CD4-positive, alpha-beta memory T cell (primary cell): ENCODE measurements at regions not wholly inside any gene's neighbourhood (a gene's known extent, or its start where the extent isn't known, plus 50 kb on each side); places are given as distances from the start of the nearest gene placed in this dataset.

Experiments
- CTCF ChIA-PET: fragments of 350-600 bp; sonication (Branson Sonifier 250); formaldehyde crosslinking; loops from one replicate; lab custom pipeline; 2021; ENCODE audit warnings: inconsistent platforms; ENCODE audit not compliant: partially characterized antibody; lab: Charles Lee
- POLR2A ChIA-PET: fragments of 350-600 bp; sonication (Branson Sonifier 250); formaldehyde crosslinking; loops from one replicate; lab custom pipeline; 2021; ENCODE audit not compliant: partially characterized antibody; lab: Charles Lee
- DNase-seq, 5 donors: peaks; one replicate each; pipeline versions ENCODE4 v3.0.0 to v3.0.0-alpha.2; 2020 to 2022; ENCODE audit warnings: mixed read lengths in 1 of 5
- H3K27ac ChIP-seq: one replicate; pipeline ENCODE4 v1.7.0; 2013; ENCODE audit warnings: low read depth, low read length
- H3K27me3 ChIP-seq: 2 replicates; pipeline ENCODE4 v1.7.0; 2013; ENCODE audit warnings: mild to moderate bottlenecking, low read length, moderate library complexity; ENCODE audit not compliant: insufficient read depth
- H3K36me3 ChIP-seq: 2 replicates; pipeline ENCODE4 v1.7.0; 2013; ENCODE audit warnings: mild to moderate bottlenecking, low read length, moderate library complexity; ENCODE audit not compliant: insufficient read depth
- H3K4me1 ChIP-seq: 2 replicates; pipeline ENCODE4 v1.7.0; 2013; ENCODE audit warnings: mild to moderate bottlenecking, low read length, moderate library complexity; ENCODE audit not compliant: insufficient read depth
- H3K4me3 ChIP-seq, 2 donors: one replicate each; pipeline ENCODE4 v1.7.0; 2013; ENCODE audit warnings: low read length in 2 of 2, mild to moderate bottlenecking in 1 of 2
- H3K9me3 ChIP-seq, 2 donors: one replicate each; pipeline ENCODE4 v1.7.0; 2013; ENCODE audit warnings: low read length in 2 of 2, control low read depth in 1 of 2; ENCODE audit not compliant: control insufficient read depth in 1 of 2
- H3K27ac Mint-ChIP-seq, 7 donors: one replicate each; pipeline ENCODE4 v1.8.0; 2020 to 2021; ENCODE audit warnings: mixed read lengths in 7 of 7, mild to moderate bottlenecking in 6 of 7, inconsistent platforms in 3 of 7, moderate library complexity in 3 of 7
- H3K27me3 Mint-ChIP-seq, 2 donors: one replicate each; pipeline ENCODE4 v1.8.0; 2020 to 2021; ENCODE audit warnings: mixed read lengths in 2 of 2
- H3K36me3 Mint-ChIP-seq, 2 donors: one replicate each; pipeline ENCODE4 v1.8.0; 2020 to 2021; ENCODE audit warnings: mixed read lengths in 2 of 2, inconsistent platforms in 1 of 2, mild to moderate bottlenecking in 1 of 2
- H3K4me1 Mint-ChIP-seq, 4 donors: one replicate each; pipeline ENCODE4 v1.8.0; 2020 to 2021; ENCODE audit warnings: mixed read lengths in 4 of 4, mild to moderate bottlenecking in 1 of 4
- H3K4me3 Mint-ChIP-seq, 8 donors: one replicate each; pipeline ENCODE4 v1.8.0; 2020 to 2021; ENCODE audit warnings: mixed read lengths in 8 of 8, mild to moderate bottlenecking in 7 of 8, moderate library complexity in 6 of 8, inconsistent platforms in 3 of 8
- H3K9me3 Mint-ChIP-seq, 8 donors: one replicate each; pipeline ENCODE4 v1.8.0; 2020 to 2021; ENCODE audit warnings: mixed read lengths in 8 of 8, mild to moderate bottlenecking in 5 of 8, inconsistent platforms in 3 of 8, moderate library complexity in 1 of 8
- intact Hi-C: fragments of 100-400 bp; cut with micrococcal nuclease; formaldehyde crosslinking; loops from one replicate; pipeline ENCODE4 v1.15.1; 2023

DNA sequence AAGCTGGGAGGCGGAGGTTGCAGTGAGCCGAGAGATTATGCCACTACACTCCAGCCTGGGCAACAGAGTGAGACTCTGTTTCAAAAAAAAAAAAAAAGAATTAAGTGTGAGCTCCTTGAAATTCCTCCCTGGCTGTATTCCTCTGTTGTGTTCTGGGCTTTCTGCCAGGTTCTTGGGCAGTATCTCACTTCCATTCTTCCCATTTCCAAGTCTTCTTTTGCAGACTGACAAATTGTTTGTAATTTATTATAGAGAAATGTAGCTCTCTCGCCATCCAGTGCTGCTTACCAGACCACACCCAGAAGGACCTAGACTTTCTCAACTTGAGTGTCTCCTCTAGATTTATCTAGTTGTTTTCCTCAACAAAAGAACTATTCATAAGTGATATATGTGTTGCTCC lies 105.0 kb upstream of the ADGRL2 start:
- POLR2A ChIA-PET, result no interaction called here
- no peak overlapping the region for H3K4me3 ChIP-seq
- CTCF ChIA-PET, result no interaction called here
- no peaks in the 10 kb centered on the region for H3K27me3 Mint-ChIP-seq
- peaks cover 0 to 11% (median 2%) of the 10 kb centered on the region in 8 donors for H3K9me3 Mint-ChIP-seq
- no peak overlapping the region for H3K27ac ChIP-seq
- DNase-seq, result no peak
- H3K4me1 ChIP-seq, result no peaks in the 10 kb centered on the region
- no peaks in the 10 kb centered on the region for H3K36me3 ChIP-seq
- H3K9me3 ChIP-seq, result no peaks in the 10 kb centered on the region
- no peaks in the 10 kb centered on the region for H3K27me3 ChIP-seq
- H3K36me3 Mint-ChIP-seq, result no peaks in the 10 kb centered on the region
- H3K4me1 Mint-ChIP-seq, result no peaks in the 10 kb centered on the region
- no peak overlapping the region for H3K4me3 Mint-ChIP-seq
- intact Hi-C loops, result no loop called here
- H3K27ac Mint-ChIP-seq, result no peak overlapping the region

DNA sequence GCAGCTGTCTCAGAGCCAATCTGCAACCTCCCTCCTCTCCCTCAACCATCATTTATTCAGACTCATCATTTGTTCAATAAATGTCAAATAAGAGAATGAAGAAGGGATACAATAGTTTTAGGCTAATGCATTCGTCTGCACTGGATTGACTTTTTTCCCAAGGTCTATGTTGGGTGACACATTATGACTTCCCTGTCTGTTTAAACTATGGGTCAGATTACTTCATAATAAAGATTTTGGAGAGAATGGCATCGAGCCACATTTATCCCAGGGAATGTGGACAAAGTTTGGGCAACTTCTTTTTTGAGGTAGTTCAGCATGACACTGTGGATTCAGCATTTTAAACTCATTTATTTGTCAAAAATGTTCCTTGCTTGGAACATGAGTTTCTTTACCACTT lies 107.4 kb upstream of the ADGRL2 start:
- Histone ChIP-seq H3K27ac (no peak overlapping the region), H3K4me3 (no peak overlapping the region), H3K36me3 (no peaks in the 10 kb centered on the region), H3K27me3 (no peaks in the 10 kb centered on the region), H3K9me3 (no peaks in the 10 kb centered on the region), H3K4me1 (no peaks in the 10 kb centered on the region)
- ChIA-PET CTCF (no interaction called here), POLR2A (no interaction called here)
- Mint-ChIP-seq H3K9me3 (peaks cover 0 to 12% (median 7%) of the 10 kb centered on the region in 8 donors), H3K27me3 (no peaks in the 10 kb centered on the region), H3K36me3 (no peaks in the 10 kb centered on the region), H3K27ac (no peak overlapping the region), H3K4me3 (no peak overlapping the region), H3K4me1 (no peaks in the 10 kb centered on the region)
- intact Hi-C loops, result no loop called here
- DNase-seq, result no peak

DNA sequence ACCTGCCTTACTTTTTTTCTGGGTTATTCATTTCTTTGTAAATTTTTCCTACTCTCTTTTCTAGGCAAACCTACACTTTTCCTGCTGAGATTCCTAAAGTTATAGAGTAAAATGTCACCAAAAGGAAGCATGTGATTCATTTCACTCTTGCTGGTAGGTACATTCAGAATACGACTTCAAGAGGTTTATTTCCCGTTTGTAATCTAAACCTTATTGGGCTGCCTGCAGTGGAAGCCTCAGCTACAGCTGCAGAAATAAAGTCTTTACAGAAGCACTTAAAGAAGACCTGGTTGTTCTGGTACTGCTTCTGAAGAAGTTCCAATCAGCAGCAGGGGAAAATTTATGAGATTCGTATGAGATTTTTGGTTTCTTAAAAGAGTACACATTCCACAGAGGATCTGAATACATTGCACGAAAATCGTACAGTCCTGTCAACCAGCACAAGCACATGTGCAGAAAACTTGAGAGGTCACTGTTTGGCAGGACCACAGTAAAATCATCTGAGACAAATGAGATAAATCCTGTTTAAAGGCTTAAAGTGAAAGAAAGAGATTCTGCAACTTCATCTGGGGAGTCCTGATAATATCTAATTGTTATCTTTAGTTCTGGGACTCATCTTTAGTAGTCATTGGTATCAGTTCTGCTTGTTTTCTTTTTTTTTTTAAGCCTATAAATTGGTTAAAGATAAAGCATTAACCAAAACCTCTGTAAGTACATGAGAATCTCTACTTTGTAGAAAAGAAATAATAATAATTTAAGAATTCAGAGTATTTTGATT lies 109.9 kb upstream of the ADGRL2 start:
- Mint-ChIP-seq H3K27me3 (no peaks in the 10 kb centered on the region), H3K27ac (no peak overlapping the region), H3K36me3 (no peaks in the 10 kb centered on the region), H3K4me1 (no peaks in the 10 kb centered on the region), H3K9me3 (peaks cover 0 to 17% (median 7%) of the 10 kb centered on the region in 8 donors), H3K4me3 (no peak overlapping the region)
- no peaks in the 10 kb centered on the region for H3K9me3 ChIP-seq
- no peaks in the 10 kb centered on the region for H3K4me1 ChIP-seq
- H3K36me3 ChIP-seq, result no peaks in the 10 kb centered on the region
- intact Hi-C loops, result no loop called here
- ChIA-PET POLR2A (no interaction called here), CTCF (no interaction called here)
- no peak overlapping the region for H3K4me3 ChIP-seq
- no peak overlapping the region for H3K27ac ChIP-seq
- no peak for DNase-seq
- no peaks in the 10 kb centered on the region for H3K27me3 ChIP-seq

DNA sequence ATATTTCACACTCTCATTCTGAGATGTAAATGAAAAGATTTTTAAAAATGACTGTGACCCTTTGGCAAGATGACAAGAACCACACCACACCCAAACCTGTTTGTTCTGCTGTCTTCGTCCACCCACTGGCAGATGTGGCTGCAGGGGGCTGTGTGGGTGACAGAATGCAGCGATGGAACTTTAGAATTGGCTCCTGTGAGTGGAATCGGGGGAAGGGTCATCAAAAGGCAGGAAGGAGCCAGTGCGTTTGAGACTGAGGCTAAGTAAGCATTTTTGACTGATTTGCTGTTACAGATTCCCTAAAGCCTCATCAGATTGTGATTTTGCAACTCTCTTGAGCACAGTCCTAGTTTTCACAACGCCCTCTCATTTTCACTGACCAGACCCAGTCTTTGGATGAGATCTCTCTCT lies 111.2 kb upstream of the ADGRL2 start:
- Mint-ChIP-seq H3K4me1 (no peaks in the 10 kb centered on the region), H3K36me3 (no peaks in the 10 kb centered on the region), H3K27me3 (no peaks in the 10 kb centered on the region), H3K27ac (no peak overlapping the region), H3K4me3 (no peak overlapping the region), H3K9me3 (peaks cover 0 to 23% (median 9%) of the 10 kb centered on the region in 8 donors)
- Histone ChIP-seq H3K27me3 (no peaks in the 10 kb centered on the region), H3K9me3 (no peaks in the 10 kb centered on the region), H3K4me3 (no peak overlapping the region), H3K4me1 (no peaks in the 10 kb centered on the region), H3K27ac (no peak overlapping the region), H3K36me3 (no peaks in the 10 kb centered on the region)
- POLR2A ChIA-PET, result no interaction called here
- DNase-seq, result no peak
- intact Hi-C loops, result no loop called here
- CTCF ChIA-PET, result no interaction called here

DNA sequence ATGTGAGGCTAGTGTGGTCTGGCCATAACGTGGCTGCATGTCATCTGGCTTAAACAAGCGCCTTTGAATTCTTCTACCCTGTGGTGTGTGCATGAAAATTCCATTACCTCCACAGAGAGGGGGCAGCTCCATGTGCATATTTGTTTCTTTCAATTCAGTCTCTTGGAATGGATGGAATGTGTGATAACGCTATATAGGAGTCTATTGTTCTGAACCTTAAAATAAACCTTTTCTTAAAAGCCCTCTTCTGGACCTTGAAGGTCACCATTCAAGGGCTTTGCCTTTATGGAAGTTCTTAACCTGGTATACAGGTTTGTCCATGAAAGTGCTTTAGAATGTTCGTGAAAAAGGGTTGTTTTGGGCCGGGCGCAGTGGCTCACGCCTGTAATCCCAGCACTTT lies 118.2 kb upstream of the ADGRL2 start:
- Mint-ChIP-seq H3K27me3 (no peaks in the 10 kb centered on the region), H3K4me3 (no peak overlapping the region), H3K36me3 (no peaks in the 10 kb centered on the region), H3K9me3 (peaks cover 0 to 23% (median 6%) of the 10 kb centered on the region in 8 donors), H3K27ac (no peak overlapping the region), H3K4me1 (no peaks in the 10 kb centered on the region)
- H3K27ac ChIP-seq, result no peak overlapping the region
- H3K4me1 ChIP-seq, result no peaks in the 10 kb centered on the region
- POLR2A ChIA-PET, result no interaction called here
- no peaks in the 10 kb centered on the region for H3K27me3 ChIP-seq
- no peaks in the 10 kb centered on the region for H3K36me3 ChIP-seq
- H3K9me3 ChIP-seq, result no peaks in the 10 kb centered on the region
- intact Hi-C loops, result no loop called here
- no peak for DNase-seq
- H3K4me3 ChIP-seq, result no peak overlapping the region
- CTCF ChIA-PET, result no interaction called here

DNA sequence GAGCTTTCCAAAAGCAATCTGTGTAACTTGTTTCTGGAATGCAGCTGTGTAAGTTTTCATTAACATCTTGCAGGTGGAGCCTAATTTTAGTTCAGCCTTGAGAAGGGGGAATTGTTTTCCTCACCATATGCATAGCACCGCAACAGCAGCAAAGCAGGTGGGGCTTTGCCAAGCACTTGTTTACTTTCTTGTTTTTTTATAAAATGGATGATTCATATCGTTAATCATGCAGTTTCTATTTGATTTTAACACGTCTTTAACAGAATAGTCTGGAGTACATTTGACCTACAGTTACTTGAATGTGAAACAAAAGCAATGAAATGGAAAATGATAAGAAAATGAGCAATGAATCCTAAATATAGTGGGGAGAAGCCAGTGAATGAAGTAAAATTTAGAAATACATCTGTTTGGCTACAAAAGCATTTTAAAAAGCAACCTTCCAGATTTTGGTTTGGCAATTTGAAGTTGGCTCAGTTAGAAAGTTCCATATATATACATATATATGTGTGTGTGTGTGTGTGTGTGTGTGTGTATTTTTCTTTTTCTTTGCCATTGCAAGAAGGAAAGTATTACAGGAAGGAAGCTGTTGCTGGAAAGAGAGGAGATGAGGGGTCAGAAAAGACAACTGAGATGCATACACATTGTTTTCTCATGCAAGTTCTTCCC lies 119.0 kb upstream of the ADGRL2 start:
- H3K27me3 ChIP-seq, result no peaks in the 10 kb centered on the region
- Mint-ChIP-seq H3K4me1 (no peaks in the 10 kb centered on the region), H3K36me3 (no peaks in the 10 kb centered on the region), H3K4me3 (no peak overlapping the region), H3K9me3 (peaks cover 0 to 25% (median 4%) of the 10 kb centered on the region in 8 donors), H3K27me3 (no peaks in the 10 kb centered on the region), H3K27ac (no peak overlapping the region)
- H3K4me1 ChIP-seq, result no peaks in the 10 kb centered on the region
- no peaks in the 10 kb centered on the region for H3K36me3 ChIP-seq
- DNase-seq, result no peak
- no peaks in the 10 kb centered on the region for H3K9me3 ChIP-seq
- ChIA-PET POLR2A (no interaction called here), CTCF (no interaction called here)
- intact Hi-C loops, result no loop called here
- H3K4me3 ChIP-seq, result no peak overlapping the region
- H3K27ac ChIP-seq, result no peak overlapping the region

DNA sequence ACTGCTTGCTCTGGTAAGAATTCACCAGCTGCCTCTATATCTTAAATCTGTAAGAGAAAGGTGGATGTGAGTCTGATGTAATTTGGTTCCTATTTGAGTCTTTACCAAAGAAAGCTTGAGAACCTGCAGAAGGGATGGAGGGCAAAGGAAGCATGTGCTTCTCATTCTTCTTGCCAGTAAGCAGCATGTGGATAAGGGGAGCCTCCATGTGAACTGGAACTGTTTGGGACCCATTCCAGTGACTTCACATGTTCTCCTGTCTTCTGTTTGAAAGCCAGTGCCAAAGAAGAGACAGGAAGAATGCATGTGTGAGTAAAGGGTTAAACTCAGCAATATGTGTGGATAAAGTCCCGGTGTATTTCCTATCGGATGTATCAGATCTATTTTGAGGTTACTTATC lies 119.6 kb upstream of the ADGRL2 start:
- H3K4me3 ChIP-seq, result no peak overlapping the region
- ChIA-PET CTCF (no interaction called here), POLR2A (no interaction called here)
- Mint-ChIP-seq H3K4me3 (no peak overlapping the region), H3K9me3 (peaks cover 0 to 25% (median 4%) of the 10 kb centered on the region in 8 donors), H3K4me1 (no peaks in the 10 kb centered on the region), H3K36me3 (no peaks in the 10 kb centered on the region), H3K27ac (no peak overlapping the region), H3K27me3 (no peaks in the 10 kb centered on the region)
- H3K27ac ChIP-seq, result no peak overlapping the region
- no peaks in the 10 kb centered on the region for H3K9me3 ChIP-seq
- no peaks in the 10 kb centered on the region for H3K27me3 ChIP-seq
- intact Hi-C loops, result no loop called here
- no peaks in the 10 kb centered on the region for H3K4me1 ChIP-seq
- no peaks in the 10 kb centered on the region for H3K36me3 ChIP-seq
- no peak for DNase-seq
